ENCODE measurements at regions not wholly inside any gene's neighbourhood (a gene's known extent, or its start where the extent isn't known, plus 50 kb on each side); places are given as distances from the start of the nearest gene placed in this dataset.

DNA sequence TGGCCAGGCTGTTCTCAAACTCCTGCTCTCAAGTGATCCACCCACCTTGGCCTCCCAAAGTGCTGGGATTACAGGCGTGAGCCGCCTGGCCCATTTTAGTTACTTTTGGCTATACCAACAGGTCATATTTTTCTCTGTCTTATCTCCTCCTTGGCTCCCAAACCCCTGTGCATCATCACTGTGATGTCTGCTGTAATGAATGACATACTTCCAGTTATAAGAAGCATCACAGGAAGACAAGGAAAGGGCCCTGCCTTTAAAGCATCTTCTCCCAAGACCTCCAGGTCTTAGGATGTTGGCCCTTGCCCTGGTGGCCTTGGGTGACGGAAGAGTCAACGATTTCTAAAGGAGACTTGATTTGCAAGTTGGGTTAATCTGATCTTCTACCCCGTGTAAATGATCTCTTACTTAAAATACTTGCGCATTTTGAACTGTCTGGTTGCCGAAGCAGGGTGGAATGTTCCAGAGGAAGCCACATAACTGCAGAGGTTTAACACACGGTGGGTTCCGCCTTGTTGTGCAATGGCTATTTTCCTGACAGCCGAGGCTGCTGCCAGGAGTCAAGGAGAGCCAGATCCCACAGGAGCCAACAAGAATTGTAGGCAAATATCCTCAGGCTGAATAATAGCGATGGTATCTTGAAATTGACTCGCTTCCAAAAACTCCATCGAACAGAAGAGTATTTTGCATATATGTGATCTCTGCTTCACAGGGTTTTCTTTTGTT is 55.7 kb upstream of the PLXNC1 start:
- no peak overlapping the region for H3K27ac Mint-ChIP-seq
- no peak overlapping the region for H3K27ac ChIP-seq (ENCODE audit: insufficient read length, low read depth, low read length)
- H4K5ac ChIP-seq (ENCODE audit: insufficient read length, low read depth, low read length): no peak overlapping the region
- H3K4me1 Mint-ChIP-seq: no peaks in the 10 kb centered on the region
- H3T11ph ChIP-seq (ENCODE audit: low read length): no peak overlapping the region
- no peak overlapping the region for H2BK20ac ChIP-seq (ENCODE audit: low read depth, low read length, poor library complexity, severe bottlenecking)
- H3K27me3 ChIP-seq (ENCODE audit: insufficient read depth, low read length): no peaks in the 10 kb centered on the region
- H2AK5ac ChIP-seq (ENCODE audit: insufficient read length, low read length): no peak overlapping the region
- no peak overlapping the region for H2BK12ac ChIP-seq (ENCODE audit: insufficient read length, low read depth, low read length)
- DNase-seq: no peak
- H4K20me1 ChIP-seq (ENCODE audit: control insufficient read depth, insufficient read depth, insufficient read length): no peaks in the 10 kb centered on the region
- H2BK15ac ChIP-seq (ENCODE audit: low read depth, low read length): no peak overlapping the region
- no peaks in the 10 kb centered on the region for H3K4me1 ChIP-seq (ENCODE audit: insufficient read depth, low read length)
- H3K79me2 ChIP-seq (ENCODE audit: insufficient read depth, low read length): no peaks in the 10 kb centered on the region
- H3K9me3 ChIP-seq (ENCODE audit: control insufficient read depth, low read depth, low read length): no peaks in the 10 kb centered on the region
- no peak overlapping the region for H2BK120ac ChIP-seq (ENCODE audit: low read depth, low read length, poor library complexity, severe bottlenecking)
- H3K9me3 Mint-ChIP-seq: no peaks in the 10 kb centered on the region; a peak in 1 of 5 replicates
- H3K4ac ChIP-seq (ENCODE audit: low read depth, low read length): no peak overlapping the region
- H4K91ac ChIP-seq (ENCODE audit: insufficient read length, low read depth, low read length): no peak overlapping the region
- TF ChIP-seq, protein P1, sequence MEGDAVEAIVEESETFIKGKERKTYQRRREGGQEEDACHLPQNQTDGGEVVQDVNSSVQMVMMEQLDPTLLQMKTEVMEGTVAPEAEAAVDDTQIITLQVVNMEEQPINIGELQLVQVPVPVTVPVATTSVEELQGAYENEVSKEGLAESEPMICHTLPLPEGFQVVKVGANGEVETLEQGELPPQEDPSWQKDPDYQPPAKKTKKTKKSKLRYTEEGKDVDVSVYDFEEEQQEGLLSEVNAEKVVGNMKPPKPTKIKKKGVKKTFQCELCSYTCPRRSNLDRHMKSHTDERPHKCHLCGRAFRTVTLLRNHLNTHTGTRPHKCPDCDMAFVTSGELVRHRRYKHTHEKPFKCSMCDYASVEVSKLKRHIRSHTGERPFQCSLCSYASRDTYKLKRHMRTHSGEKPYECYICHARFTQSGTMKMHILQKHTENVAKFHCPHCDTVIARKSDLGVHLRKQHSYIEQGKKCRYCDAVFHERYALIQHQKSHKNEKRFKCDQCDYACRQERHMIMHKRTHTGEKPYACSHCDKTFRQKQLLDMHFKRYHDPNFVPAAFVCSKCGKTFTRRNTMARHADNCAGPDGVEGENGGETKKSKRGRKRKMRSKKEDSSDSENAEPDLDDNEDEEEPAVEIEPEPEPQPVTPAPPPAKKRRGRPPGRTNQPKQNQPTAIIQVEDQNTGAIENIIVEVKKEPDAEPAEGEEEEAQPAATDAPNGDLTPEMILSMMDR (conservative IDR thresholded peaks at IDR 0.05): no peak
- no CpG with 5 or more reads among the region's 13 CpGs for WGBS (ENCODE audit: extremely low coverage, insufficient read length, low lambda C conversion rate)
- H3K56ac ChIP-seq (ENCODE audit: insufficient read length, low read depth, low read length): no peak overlapping the region
- H3K23ac ChIP-seq (ENCODE audit: insufficient read length, low read depth, low read length): no peak overlapping the region
- H3K27me3 Mint-ChIP-seq (ENCODE audit: low read depth): peaks cover 5% of the 10 kb centered on the region
- H3K79me1 ChIP-seq (ENCODE audit: insufficient read depth, low read depth, low read length, poor library complexity, severe bottlenecking): no peaks in the 10 kb centered on the region
- no peak overlapping the region for H2AFZ ChIP-seq (ENCODE audit: low read length)
- H3K18ac ChIP-seq (ENCODE audit: insufficient read length, low read depth, low read length): no peak overlapping the region
- no peak overlapping the region for H3K4me3 Mint-ChIP-seq
- no peak overlapping the region for H3K14ac ChIP-seq (ENCODE audit: insufficient read depth, low read length)
- H3K4me2 ChIP-seq (ENCODE audit: insufficient read depth, insufficient read length, low read length): no peak overlapping the region
- no peaks in the 10 kb centered on the region for H3K36me3 Mint-ChIP-seq (ENCODE audit: insufficient read depth in 1 of 3, low read depth in 3 of 3)
- no peak overlapping the region for H4K8ac ChIP-seq (replicated peaks; ENCODE audit: insufficient read length, low read depth, low read length)
- H3K9ac ChIP-seq (ENCODE audit: extremely low read depth, insufficient read length, low read length): no peak overlapping the region
- H3K23me2 ChIP-seq (ENCODE audit: insufficient read length, low read depth, low read length, poor library complexity, severe bottlenecking): no peaks in the 10 kb centered on the region
- no peak overlapping the region for H2BK5ac ChIP-seq (ENCODE audit: insufficient read length, low read length)

Measured in H9 (cell line).